K562 (cell line): ENCODE measurements at regions not wholly inside any gene's neighbourhood (a gene's known extent, or its start where the extent isn't known, plus 50 kb on each side); places are given as distances from the start of the nearest gene placed in this dataset.
"Not testable (repeated sequence)": the region's sequence is repeated elsewhere in the genome, so short reads cannot be mapped to it uniquely, and the experiment has no call there.

Experiments used
- ATAC-seq: fragments of 200-7000 bp; cut with Tn5 transposase; 3 replicates; pipeline ENCODE4 v1.9.1; 2020; ENCODE audit warnings: moderate library complexity
- BruUV-seq: library from RNA; stranded (reverse); fragments of 400-500 nt; replicated peaks from 2 replicates; lab custom pipeline; 2021; lab: Mats Ljungman, UMichigan
- CTCF ChIA-PET: fragments of 300-600 bp; formaldehyde crosslinking; extraction: SDS; loops from one replicate; lab custom pipeline; 2021; ENCODE audit warnings: low intra/inter-chr PET ratio; lab: Yijun Ruan, JAX
- POLR2A ChIA-PET: fragments of 300-600, 350-650 bp; sonication (Branson Sonifier 250); formaldehyde crosslinking; extraction: SDS; loops from one replicate; lab custom pipeline; 2021; ENCODE audit warnings: antibody characterized with exemption, inconsistent platforms; lab: Yijun Ruan, JAX
- DNase-seq, 4 experiments: peaks; one replicate each; pipeline versions ENCODE4 v3.0.0 to v3.0.0-alpha.2; 2011 to 2018; ENCODE audit warnings: low spot score in 3 of 4, mixed read lengths in 3 of 4; ENCODE audit errors: extremely low read depth in 1 of 4
- FAIRE-seq: peaks from 2 replicates; lab custom pipeline; 2011; peaks lifted over from hg19 to GRCh38; lab: Jason Lieb, UNC
- H2AFZ ChIP-seq: 2 replicates; pipeline ENCODE4 v1.6.0; 2011; ENCODE audit warnings: low read depth, low read length, control low read depth, inconsistent platforms
- H3K27ac ChIP-seq: fragments of 200-600 bp; 3 replicates; pipeline ENCODE4 v1.8.0; 2011; ENCODE audit warnings: low read depth, mild to moderate bottlenecking, control low read depth, inconsistent platforms, low read length, moderate library complexity, mixed read lengths; ENCODE audit errors: extremely low read depth
- H3K27me3 ChIP-seq, 2 experiments: fragments of 300-600 bp in 1 of 2; 2 replicates in 1 of 2; 3 replicates in 1 of 2; pipeline versions ENCODE4 v1.6.0 to v1.8.0; 2011; ENCODE audit warnings: inconsistent platforms in 2 of 2, low read length in 2 of 2, mild to moderate bottlenecking in 1 of 2, mixed read lengths in 1 of 2, moderate library complexity in 1 of 2; ENCODE audit not compliant: control insufficient read depth in 2 of 2, insufficient read depth in 2 of 2
- H3K36me3 ChIP-seq: fragments of 300-600 bp; 3 replicates; pipeline ENCODE4 v1.8.0; 2011; ENCODE audit warnings: mild to moderate bottlenecking, low read length, inconsistent platforms; ENCODE audit not compliant: control insufficient read depth, insufficient read depth
- H3K4me1 ChIP-seq, 2 experiments: fragments of 200-600 bp in 1 of 2; replicated peaks in 1 of 2; 2 replicates in 1 of 2; 3 replicates in 1 of 2; pipeline versions ENCODE4 v1.5.1 to v1.8.0; 2011; ENCODE audit warnings: inconsistent platforms in 2 of 2, low read length in 2 of 2, mild to moderate bottlenecking in 1 of 2, mixed read lengths in 1 of 2, moderate library complexity in 1 of 2; ENCODE audit not compliant: control insufficient read depth in 2 of 2, insufficient read depth in 2 of 2
- H3K4me2 ChIP-seq: 2 replicates; pipeline ENCODE4 v1.6.1; 2011; ENCODE audit warnings: low read length, control low read depth, inconsistent platforms, mixed read lengths; ENCODE audit not compliant: insufficient read depth
- H3K4me3 ChIP-seq: fragments of 200-600 bp; sonication (generic), shearing (Covaris generic); 2 replicates; pipeline ENCODE4 v1.5.1; 2016; ENCODE audit warnings: control low read depth, inconsistent platforms
- H3K79me2 ChIP-seq: fragments of 200-600 bp; 3 replicates; pipeline ENCODE4 v1.8.0; 2011; ENCODE audit warnings: low read length, inconsistent platforms; ENCODE audit not compliant: control insufficient read depth, insufficient read depth
- H3K9ac ChIP-seq, 2 experiments: 2 replicates each; pipeline versions ENCODE4 v1.6.0 to v1.6.1; 2011; ENCODE audit warnings: low read depth in 2 of 2, low read length in 2 of 2, control low read depth in 1 of 2, inconsistent platforms in 1 of 2, mild to moderate bottlenecking in 1 of 2, mixed read lengths in 1 of 2; ENCODE audit not compliant: insufficient read depth in 1 of 2
- H3K9me1 ChIP-seq: one replicate; pipeline ENCODE4 v1.6.0; 2011; ENCODE audit warnings: inconsistent platforms, mild to moderate bottlenecking, low read length, moderate library complexity; ENCODE audit not compliant: control insufficient read depth, insufficient read depth
- H3K9me3 ChIP-seq: replicated peaks from 2 replicates; pipeline ENCODE4 v1.5.1; 2011; ENCODE audit warnings: low read depth, low read length, inconsistent platforms; ENCODE audit not compliant: control insufficient read depth, insufficient read depth
- H4K20me1 ChIP-seq: replicated peaks from 2 replicates; pipeline ENCODE4 v1.6.1; 2011; ENCODE audit warnings: low read length, inconsistent platforms, mixed read lengths; ENCODE audit not compliant: control insufficient read depth, insufficient read depth
- DMBX1 ChIP-seq: fragments of 250-450 bp; sonication (Bioruptor Pico); IDR thresholded peaks from 2 replicates; pipeline ENCODE4 v1.8.0; 2022; ENCODE audit warnings: inconsistent platforms, mild to moderate bottlenecking, moderate library complexity, borderline replicate concordance
- LCOR ChIP-seq: sonication (generic); formaldehyde crosslinking; IDR thresholded peaks from 2 replicates; pipeline ENCODE4 v1.8.0; 2022; ENCODE audit warnings: mild to moderate bottlenecking, missing genetic modification reagents
- POLR2AphosphoS2 ChIP-seq: IDR thresholded peaks from 2 replicates; pipeline ENCODE4 v1.6.1; 2012; ENCODE audit warnings: low read length, improper control_type of control experiment
- SAP30 ChIP-seq: fragments of 200-600 bp; sonication (generic); IDR thresholded peaks from 2 replicates; pipeline ENCODE4 v1.6.1; 2012; ENCODE audit warnings: borderline replicate concordance, low read depth, mild to moderate bottlenecking, moderate library complexity, low read length, control low read depth, inconsistent platforms; ENCODE audit not compliant: insufficient read depth, poor library complexity, severe bottlenecking
- ZNF175 ChIP-seq: fragments of 200-800 bp; sonication (Bioruptor generic); IDR thresholded peaks from 2 replicates; pipeline ENCODE4 v1.6.1; 2016; ENCODE audit warnings: low read depth, mild to moderate bottlenecking, missing genetic modification characterization, missing compliant biosample characterization
- WGBS: fragments of 100-300 bp; shearing (Covaris generic); methylation state at CpG from one replicate; pipeline ENCODE4 v1.1.6; 2016; ENCODE audit warnings: low coverage, mixed read lengths; ENCODE audit not compliant: insufficient coverage; ENCODE audit errors: missing lambda C conversion rate; 5-methylcytosine and 5-hydroxymethylcytosine counted together
- in situ Hi-C: fragments of 300-500 bp; cut with MboI; formaldehyde crosslinking; loops from 4 replicates; pipeline ENCODE4 v1.15.0; 2018; ENCODE audit warnings: inconsistent platforms, mixed read lengths
- intact Hi-C: fragments of 100-400 bp; cut with micrococcal nuclease; formaldehyde crosslinking; loops from 2 replicates; pipeline ENCODE4 v1.14.2; 2022
- TF ChIP-seq, protein P1 (sequence below): sonication (generic); formaldehyde crosslinking; IDR thresholded peaks from 2 replicates; pipeline ENCODE4 v1.8.0; 2022; ENCODE audit warnings: missing genetic modification reagents, mild to moderate bottlenecking, moderate library complexity, borderline replicate concordance

DNA sequence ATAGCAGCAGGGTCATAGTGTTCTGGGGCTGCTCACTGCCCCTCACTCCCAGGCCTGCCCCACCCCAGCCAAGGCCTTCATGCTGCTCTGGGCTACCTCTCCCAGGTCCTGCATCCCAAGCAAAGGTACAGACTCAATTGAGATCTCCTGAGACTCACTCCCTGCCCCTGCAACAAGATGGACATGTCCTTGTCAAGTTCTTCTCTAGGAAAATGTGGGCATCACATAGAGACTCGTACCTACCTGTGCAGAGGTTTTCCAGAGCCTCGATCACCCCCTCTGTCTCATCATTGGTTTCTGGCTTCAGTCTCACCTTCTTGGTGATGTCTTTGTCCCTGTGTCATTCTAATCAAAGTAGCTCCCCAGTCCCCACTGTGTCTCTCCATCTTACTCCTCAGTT lies 71.8 kb upstream of the UCN3 start:
- H4K20me1 ChIP-seq, in situ Hi-C loops, H3K36me3 ChIP-seq, FAIRE-seq, H3K4me2 ChIP-seq, ATAC-seq, H3K4me3 ChIP-seq, H3K27me3 ChIP-seq, BruUV-seq, CTCF ChIA-PET, H3K9ac ChIP-seq, H3K9me1 ChIP-seq, H3K9me3 ChIP-seq, H3K27ac ChIP-seq, H3K79me2 ChIP-seq, POLR2A ChIA-PET, DNase-seq, H2AFZ ChIP-seq: not testable (repeated sequence)
- intact Hi-C loops: loop anchor here (10.0 kb wide), 1 partner anchor 142 kb away; no protein-coding TSS in a partner anchor
- WGBS: 92% methylated on average over 2 of the region's 2 CpGs
- H3K4me1 ChIP-seq: peaks cover 5 to 32% of the 10 kb centered on the region in 2 experiments; a peak in 4 of 5 replicates
- 0 out of 2 replicates have a peak, but pooled peaks have one; percentile 25 for TF ChIP-seq DMBX1 (CRISPR knock-in tag)

DNA sequence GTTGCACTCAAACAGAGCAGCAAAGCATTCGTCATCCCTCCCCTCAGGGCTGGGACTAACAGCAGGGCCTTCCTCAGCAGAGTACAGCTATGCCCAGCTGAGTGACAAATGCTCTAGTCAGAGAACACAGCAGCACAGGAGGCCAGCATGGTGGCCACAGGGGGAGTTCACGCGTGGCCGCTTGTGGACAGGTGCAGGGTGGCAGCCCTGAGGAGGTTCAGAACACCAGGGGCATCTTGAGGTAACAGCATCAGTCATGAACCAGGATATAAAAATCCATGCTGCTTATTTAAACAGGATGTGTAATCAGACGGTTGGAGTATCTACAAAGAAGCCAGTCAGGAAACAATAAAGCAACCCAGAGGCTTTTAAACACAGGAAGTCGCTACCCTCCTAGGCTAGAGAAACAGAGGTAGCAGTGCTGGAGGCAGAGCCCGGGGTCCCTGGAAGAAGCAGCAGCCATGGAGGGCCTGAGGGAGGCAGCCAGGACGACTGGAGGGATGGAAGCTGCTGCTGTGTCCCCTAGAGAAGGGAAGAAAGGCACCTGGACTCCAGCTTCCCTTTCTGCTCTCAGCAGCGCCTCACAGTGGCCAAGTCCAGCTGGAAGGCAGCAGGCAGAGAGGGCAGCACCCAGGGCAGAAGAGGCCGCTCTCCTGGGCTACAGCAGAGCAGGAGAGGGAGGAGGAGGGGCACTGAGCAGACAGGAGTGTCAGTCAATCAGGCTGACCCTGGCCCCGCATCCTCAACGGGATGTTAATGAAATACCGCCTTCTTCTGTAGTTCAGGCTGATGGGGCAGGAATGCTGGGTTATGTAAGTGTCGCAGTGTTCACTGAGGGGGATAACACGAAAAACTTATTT lies 70.8 kb upstream of the UCN3 start:
- in situ Hi-C loops: no loop called here
- DNase-seq: peak; percentile 15 to 55 (median 31)
- H3K4me2 ChIP-seq: no peak overlapping the region
- H3K36me3 ChIP-seq: no peaks in the 10 kb centered on the region; the same call in 2 of the 3 replicates
- no peaks in the 10 kb centered on the region for H4K20me1 ChIP-seq
- ChIA-PET POLR2A (no interaction called here), CTCF (no interaction called here)
- WGBS: 64% methylated on average over 14 of the region's 15 CpGs
- peak; percentile 84 for ATAC-seq
- no peaks in the 10 kb centered on the region for H3K9me1 ChIP-seq
- no peak overlapping the region for H2AFZ ChIP-seq
- no TSS peak for BruUV-seq
- intact Hi-C loops: loop anchor here (10.0 kb wide), 1 partner anchor 141 kb away; no protein-coding TSS in a partner anchor
- H3K27me3 ChIP-seq: no peaks in the 10 kb centered on the region
- H3K4me3 ChIP-seq: no peak overlapping the region
- peaks cover 5 to 32% of the 10 kb centered on the region in 2 experiments; a peak in 4 of 5 replicates for H3K4me1 ChIP-seq
- H3K79me2 ChIP-seq: no peaks in the 10 kb centered on the region
- FAIRE-seq: no peak
- H3K9me3 ChIP-seq: no peaks in the 10 kb centered on the region
- no peak overlapping the region for H3K27ac ChIP-seq
- H3K9ac ChIP-seq: no peak overlapping the region
- TF ChIP-seq LCOR (CRISPR knock-in tag) (no peak), SAP30 (no peak), ZNF175 (CRISPR knock-in tag) (no peak), POLR2AphosphoS2 (no peak)
- TF ChIP-seq, protein P1, sequence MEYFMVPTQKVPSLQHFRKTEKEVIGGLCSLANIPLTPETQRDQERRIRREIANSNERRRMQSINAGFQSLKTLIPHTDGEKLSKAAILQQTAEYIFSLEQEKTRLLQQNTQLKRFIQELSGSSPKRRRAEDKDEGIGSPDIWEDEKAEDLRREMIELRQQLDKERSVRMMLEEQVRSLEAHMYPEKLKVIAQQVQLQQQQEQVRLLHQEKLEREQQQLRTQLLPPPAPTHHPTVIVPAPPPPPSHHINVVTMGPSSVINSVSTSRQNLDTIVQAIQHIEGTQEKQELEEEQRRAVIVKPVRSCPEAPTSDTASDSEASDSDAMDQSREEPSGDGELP (CRISPR knock-in tag): peak; percentile 30; the same call in 1 of the 2 replicates
